ENCODE measurements at regions not wholly inside any gene's neighbourhood (a gene's known extent, or its start where the extent isn't known, plus 50 kb on each side); places are given as distances from the start of the nearest gene placed in this dataset.

GRCh38 chr11:109849051-109849450 lies 244.1 kb upstream of the ZC3H12C start:
- Histone ChIP-seq H3K27ac (ENCODE audit: low read depth) (no peak overlapping the region), H3F3A (replicated peaks; ENCODE audit: low read depth) (no peaks in the 10 kb centered on the region), H3K4me3 (no peak overlapping the region), H3K79me2 (replicated peaks; ENCODE audit: insufficient read depth) (no peaks in the 10 kb centered on the region), H3K4me2 (no peak overlapping the region), H4K20me1 (replicated peaks; ENCODE audit: insufficient read depth) (no peaks in the 10 kb centered on the region), H3K9me2 (ENCODE audit: insufficient read depth) (no peaks in the 10 kb centered on the region), H3K4me1 (ENCODE audit: insufficient read depth) (no peaks in the 10 kb centered on the region), H3K36me3 (ENCODE audit: insufficient read depth) (no peaks in the 10 kb centered on the region), H2AFZ (no peak overlapping the region), H3K27me3 (ENCODE audit: insufficient read depth) (no peaks in the 10 kb centered on the region)
- TF ChIP-seq EZH2 (IDR thresholded peaks at IDR 0.05; ENCODE audit: low read depth, unreplicated experiment) (no peak), ZNF114 (CRISPR knock-in tag; IDR thresholded peaks at IDR 0.05) (no peak), EZH2phosphoT487 (IDR thresholded peaks at IDR 0.05; ENCODE audit: unreplicated experiment) (no peak), ZNF331 (CRISPR knock-in tag; IDR thresholded peaks at IDR 0.05; ENCODE audit: low read depth) (no peak), ZNF462 (CRISPR knock-in tag; IDR thresholded peaks at IDR 0.05) (no peak), JUNB (IDR thresholded peaks at IDR 0.05; ENCODE audit: unreplicated experiment) (no peak), NANOG (IDR thresholded peaks at IDR 0.05; ENCODE audit: borderline replicate concordance) (no peak)
- TF ChIP-seq, protein P1, sequence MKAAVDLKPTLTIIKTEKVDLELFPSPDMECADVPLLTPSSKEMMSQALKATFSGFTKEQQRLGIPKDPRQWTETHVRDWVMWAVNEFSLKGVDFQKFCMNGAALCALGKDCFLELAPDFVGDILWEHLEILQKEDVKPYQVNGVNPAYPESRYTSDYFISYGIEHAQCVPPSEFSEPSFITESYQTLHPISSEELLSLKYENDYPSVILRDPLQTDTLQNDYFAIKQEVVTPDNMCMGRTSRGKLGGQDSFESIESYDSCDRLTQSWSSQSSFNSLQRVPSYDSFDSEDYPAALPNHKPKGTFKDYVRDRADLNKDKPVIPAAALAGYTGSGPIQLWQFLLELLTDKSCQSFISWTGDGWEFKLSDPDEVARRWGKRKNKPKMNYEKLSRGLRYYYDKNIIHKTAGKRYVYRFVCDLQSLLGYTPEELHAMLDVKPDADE (IDR thresholded peaks at IDR 0.05): no peak
- TF ChIP-seq, protein P2, sequence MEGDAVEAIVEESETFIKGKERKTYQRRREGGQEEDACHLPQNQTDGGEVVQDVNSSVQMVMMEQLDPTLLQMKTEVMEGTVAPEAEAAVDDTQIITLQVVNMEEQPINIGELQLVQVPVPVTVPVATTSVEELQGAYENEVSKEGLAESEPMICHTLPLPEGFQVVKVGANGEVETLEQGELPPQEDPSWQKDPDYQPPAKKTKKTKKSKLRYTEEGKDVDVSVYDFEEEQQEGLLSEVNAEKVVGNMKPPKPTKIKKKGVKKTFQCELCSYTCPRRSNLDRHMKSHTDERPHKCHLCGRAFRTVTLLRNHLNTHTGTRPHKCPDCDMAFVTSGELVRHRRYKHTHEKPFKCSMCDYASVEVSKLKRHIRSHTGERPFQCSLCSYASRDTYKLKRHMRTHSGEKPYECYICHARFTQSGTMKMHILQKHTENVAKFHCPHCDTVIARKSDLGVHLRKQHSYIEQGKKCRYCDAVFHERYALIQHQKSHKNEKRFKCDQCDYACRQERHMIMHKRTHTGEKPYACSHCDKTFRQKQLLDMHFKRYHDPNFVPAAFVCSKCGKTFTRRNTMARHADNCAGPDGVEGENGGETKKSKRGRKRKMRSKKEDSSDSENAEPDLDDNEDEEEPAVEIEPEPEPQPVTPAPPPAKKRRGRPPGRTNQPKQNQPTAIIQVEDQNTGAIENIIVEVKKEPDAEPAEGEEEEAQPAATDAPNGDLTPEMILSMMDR (conservative IDR thresholded peaks at IDR 0.05; ENCODE audit: low read depth in 2 of 2): no peak
- DNase-seq (ENCODE audit: low spot score): no peak
- H3K36me3 Mint-ChIP-seq (ENCODE audit: low read depth): no peaks in the 10 kb centered on the region
- ATAC-seq: no peak
- no peak overlapping the region for H3K27ac Mint-ChIP-seq
- H3K27me3 Mint-ChIP-seq (ENCODE audit: insufficient read depth, low read depth, poor library complexity): no peaks in the 10 kb centered on the region
- no peak overlapping the region for H3K4me3 Mint-ChIP-seq
- H3K9me3 Mint-ChIP-seq: no peaks in the 10 kb centered on the region
- no peaks in the 10 kb centered on the region for H3K4me1 Mint-ChIP-seq
